ENCODE measurements at regions not wholly inside any gene's neighbourhood (a gene's known extent, or its start where the extent isn't known, plus 50 kb on each side); places are given as distances from the start of the nearest gene placed in this dataset.

GRCh38 chr4:137390707-137391106 lies 141.6 kb downstream of the PCDH18 start:
- TF ChIP-seq EP300 (IDR thresholded peaks at IDR 0.05) (no peak), HOXA7 (CRISPR knock-in tag; IDR thresholded peaks at IDR 0.05) (no peak), RCOR1 (IDR thresholded peaks at IDR 0.05; ENCODE audit: low read depth, low read length) (no peak), HMGXB4 (CRISPR knock-in tag; IDR thresholded peaks at IDR 0.05; ENCODE audit: borderline replicate concordance) (no peak), CBX2 (IDR thresholded peaks at IDR 0.05; ENCODE audit: borderline replicate concordance, low read depth) (no peak), FOSL2 (IDR thresholded peaks at IDR 0.05) (no peak), FOSL2 (CRISPR knock-in tag; IDR thresholded peaks at IDR 0.05) (no peak), ZNF302 (CRISPR knock-in tag; IDR thresholded peaks at IDR 0.05) (no peak), PHF8 (IDR thresholded peaks at IDR 0.05; ENCODE audit: borderline replicate concordance, low read depth) (no peak), RARB (CRISPR knock-in tag; IDR thresholded peaks at IDR 0.05) (no peak), NFE2L2 (conservative IDR thresholded peaks at IDR 0.05; ENCODE audit: low read length) (no peak), NR3C1 (IDR thresholded peaks at IDR 0.05) (no peak), MAZ (IDR thresholded peaks at IDR 0.05; ENCODE audit: borderline replicate concordance, low read depth, low read length) (no peak), EHMT2 (IDR thresholded peaks at IDR 0.05; ENCODE audit: low read depth) (no peak), ELK1 (IDR thresholded peaks at IDR 0.05; ENCODE audit: low read depth, low read length) (no peak)
- TF ChIP-seq, protein P1, sequence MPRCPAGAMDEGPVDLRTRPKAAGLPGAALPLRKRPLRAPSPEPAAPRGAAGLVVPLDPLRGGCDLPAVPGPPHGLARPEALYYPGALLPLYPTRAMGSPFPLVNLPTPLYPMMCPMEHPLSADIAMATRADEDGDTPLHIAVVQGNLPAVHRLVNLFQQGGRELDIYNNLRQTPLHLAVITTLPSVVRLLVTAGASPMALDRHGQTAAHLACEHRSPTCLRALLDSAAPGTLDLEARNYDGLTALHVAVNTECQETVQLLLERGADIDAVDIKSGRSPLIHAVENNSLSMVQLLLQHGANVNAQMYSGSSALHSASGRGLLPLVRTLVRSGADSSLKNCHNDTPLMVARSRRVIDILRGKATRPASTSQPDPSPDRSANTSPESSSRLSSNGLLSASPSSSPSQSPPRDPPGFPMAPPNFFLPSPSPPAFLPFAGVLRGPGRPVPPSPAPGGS (IDR thresholded peaks at IDR 0.05): no peak
- DNase-seq (ENCODE audit: low read depth in 1 of 2, low spot score in 1 of 2): no peak
- FAIRE-seq: no peak
- no peaks in the 10 kb centered on the region for H3K4me1 ChIP-seq
- no peaks in the 10 kb centered on the region for H3K9me3 ChIP-seq
- CTCF ChIA-PET: no interaction called here
- no peak overlapping the region for H3K27ac ChIP-seq
- no peak overlapping the region for H3K4me2 ChIP-seq
- POLR2A ChIA-PET: no interaction called here
- no peak overlapping the region for H3K4me3 ChIP-seq
- ATAC-seq: no peak

DNA sequence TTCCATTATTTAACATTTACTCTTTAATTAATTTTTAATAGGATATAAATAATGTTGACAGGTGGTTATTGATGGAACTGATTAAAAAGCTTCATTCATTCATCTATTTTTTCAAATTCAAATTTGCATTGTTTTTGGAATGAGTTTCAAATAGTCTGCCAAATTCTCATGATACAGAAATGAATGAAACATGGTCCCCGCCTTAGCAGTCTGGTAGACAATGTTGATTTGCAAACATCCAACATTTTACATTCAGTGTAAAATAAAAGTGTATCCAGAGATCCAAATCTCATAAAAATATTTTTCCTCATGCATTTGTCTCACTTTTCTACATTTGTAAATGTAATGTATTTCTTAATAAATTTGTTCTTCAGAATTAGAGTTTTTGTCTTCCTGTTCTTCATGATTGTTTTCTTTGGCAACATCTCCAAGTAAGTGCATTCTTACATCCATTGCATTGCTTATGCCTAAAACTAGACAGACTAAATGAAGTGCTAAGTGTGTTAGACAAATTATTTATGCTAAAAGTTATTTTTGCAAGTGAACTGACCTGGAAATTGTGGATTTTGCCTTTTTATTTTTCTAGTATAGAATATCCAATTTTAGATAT lies 142.3 kb downstream of the PCDH18 start:
- ATAC-seq: no peak
- H3K27ac ChIP-seq: no peak overlapping the region
- TF ChIP-seq FOSL2 (IDR thresholded peaks at IDR 0.05) (no peak), FOSL2 (CRISPR knock-in tag; IDR thresholded peaks at IDR 0.05) (no peak), RCOR1 (IDR thresholded peaks at IDR 0.05; ENCODE audit: low read depth, low read length) (no peak), POLR2A (IDR thresholded peaks at IDR 0.05; ENCODE audit: low read length) (no peak)
- DNase-seq (ENCODE audit: low read depth in 1 of 2, low spot score in 1 of 2): no peak
- ChIA-PET POLR2A (no interaction called here), CTCF (no interaction called here)
- H3K9me3 ChIP-seq: no peaks in the 10 kb centered on the region
- no peak overlapping the region for H3K4me2 ChIP-seq
- H3K4me1 ChIP-seq: no peaks in the 10 kb centered on the region
- 68% methylated on average over 1 of the region's 1 CpG for WGBS (ENCODE audit: missing lambda C conversion rate)
- no peak overlapping the region for H3K4me3 ChIP-seq
- FAIRE-seq: no peak

DNA sequence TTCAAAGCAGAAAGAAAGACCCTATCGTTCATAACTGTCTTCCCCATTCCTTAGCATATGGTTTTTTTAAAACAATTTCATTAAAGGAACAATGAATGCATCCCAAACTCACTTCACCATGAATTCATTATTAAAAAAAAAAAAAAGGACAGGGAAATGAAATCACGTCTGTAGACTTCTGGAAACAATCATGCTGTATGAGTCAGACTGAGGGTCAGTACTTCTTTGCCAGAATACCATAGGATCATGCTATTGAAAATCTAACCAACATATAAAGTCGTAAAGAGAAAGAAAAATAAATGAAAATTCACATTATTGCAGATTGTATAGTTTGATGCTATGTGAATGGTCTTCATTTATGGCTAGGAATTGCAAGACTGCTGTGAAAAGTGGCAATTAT lies 144.4 kb downstream of the PCDH18 start:
- Histone ChIP-seq H3K4me3 (no peak overlapping the region), H3K4me1 (no peaks in the 10 kb centered on the region), H3K27ac (no peak overlapping the region), H3K4me2 (no peak overlapping the region), H3K9me3 (no peaks in the 10 kb centered on the region)
- POLR2A ChIA-PET: no interaction called here
- 15% methylated on average over 3 of the region's 3 CpGs for WGBS (ENCODE audit: missing lambda C conversion rate)
- CTCF ChIA-PET: no interaction called here
- no peak for ATAC-seq
- no peak for FAIRE-seq
- no peak for DNase-seq (ENCODE audit: low read depth in 1 of 2, low spot score in 1 of 2)
- no peak for TF ChIP-seq CEBPB (IDR thresholded peaks at IDR 0.05)
- TF ChIP-seq, protein P2, sequence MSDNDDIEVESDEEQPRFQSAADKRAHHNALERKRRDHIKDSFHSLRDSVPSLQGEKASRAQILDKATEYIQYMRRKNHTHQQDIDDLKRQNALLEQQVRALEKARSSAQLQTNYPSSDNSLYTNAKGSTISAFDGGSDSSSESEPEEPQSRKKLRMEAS (IDR thresholded peaks at IDR 0.05): no peak
- TF ChIP-seq KDM1A (IDR thresholded peaks at IDR 0.05; ENCODE audit: low read depth): no peak
- no peak for TF ChIP-seq NPAS2 (CRISPR knock-in tag; IDR thresholded peaks at IDR 0.05; ENCODE audit: borderline replicate concordance)
- TF ChIP-seq FOSB (CRISPR knock-in tag; IDR thresholded peaks at IDR 0.05): no peak
- no peak for TF ChIP-seq CHD4 (IDR thresholded peaks at IDR 0.05; ENCODE audit: borderline replicate concordance)
- TF ChIP-seq EHF (CRISPR knock-in tag; IDR thresholded peaks at IDR 0.05): no peak
- no peak for TF ChIP-seq GATA3 (IDR thresholded peaks at IDR 0.05; ENCODE audit: borderline replicate concordance)
- TF ChIP-seq HOXA7 (CRISPR knock-in tag; IDR thresholded peaks at IDR 0.05): no peak
- TF ChIP-seq MAFK (IDR thresholded peaks at IDR 0.05; ENCODE audit: partially characterized antibody): no peak
- no peak for TF ChIP-seq HEYL (CRISPR knock-in tag; IDR thresholded peaks at IDR 0.05)
- TF ChIP-seq E2F6 (IDR thresholded peaks at IDR 0.05; ENCODE audit: borderline replicate concordance, low read depth): no peak
- TF ChIP-seq, protein P3, sequence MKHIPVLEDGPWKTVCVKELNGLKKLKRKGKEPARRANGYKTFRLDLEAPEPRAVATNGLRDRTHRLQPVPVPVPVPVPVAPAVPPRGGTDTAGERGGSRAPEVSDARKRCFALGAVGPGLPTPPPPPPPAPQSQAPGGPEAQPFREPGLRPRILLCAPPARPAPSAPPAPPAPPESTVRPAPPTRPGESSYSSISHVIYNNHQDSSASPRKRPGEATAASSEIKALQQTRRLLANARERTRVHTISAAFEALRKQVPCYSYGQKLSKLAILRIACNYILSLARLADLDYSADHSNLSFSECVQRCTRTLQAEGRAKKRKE (CRISPR knock-in tag; IDR thresholded peaks at IDR 0.05; ENCODE audit: low read depth): no peak
- no peak for TF ChIP-seq ZSCAN20 (CRISPR knock-in tag; IDR thresholded peaks at IDR 0.05)
- TF ChIP-seq JUNB (IDR thresholded peaks at IDR 0.05): no peak
- no peak for TF ChIP-seq RAD21 (conservative IDR thresholded peaks at IDR 0.05 in 1 of 2, IDR thresholded peaks at IDR 0.05 in 1 of 2)

Measured in A549 (cell line).